Stimulated activated naive CD4-positive, alpha-beta T cell treated with Interleukin-2 at 50 U/mL for 16 hours (primary cell): ENCODE measurements at regions not wholly inside any gene's neighbourhood (a gene's known extent, or its start where the extent isn't known, plus 50 kb on each side); places are given as distances from the start of the nearest gene placed in this dataset.
A peak's percentile ranks its signal among the peaks of the same experiment; 100 is the strongest.
"Not testable (repeated sequence)": the region's sequence is repeated elsewhere in the genome, so short reads cannot be mapped to it uniquely, and the experiment has no call there.

Experiments
- DNase-seq: peaks from one replicate; lab custom pipeline; 2025; lab: John Stamatoyannopoulos, UW

GRCh38 chr10:37067576-37067975 lies 57.8 kb upstream of the ANKRD30A start:
- DNase-seq = no peak

- not testable (repeated sequence) for DNase-seq
These were observed 63.1 kb upstream of the ANKRD30A start for GRCh38 chr10:37062296-37062695.

GRCh38 chr10:37057261-37057660 lies 68.1 kb upstream of the ANKRD30A start:
- DNase-seq = no peak

GRCh38 chr10:37053476-37053875 lies 71.9 kb upstream of the ANKRD30A start:
- no peak for DNase-seq

- DNase-seq = not testable (repeated sequence)
These were observed 75.4 kb upstream of the ANKRD30A start for GRCh38 chr10:37049982-37050381.

GRCh38 chr10:37044319-37044718 lies 81.1 kb upstream of the ANKRD30A start:
- not testable (repeated sequence) for DNase-seq

GRCh38 chr10:37035853-37036252 lies 89.5 kb upstream of the ANKRD30A start:
- no peak for DNase-seq

GRCh38 chr10:37015498-37015897 lies 109.9 kb upstream of the ANKRD30A start:
- no peak for DNase-seq

GRCh38 chr10:37010741-37011140 lies 114.7 kb upstream of the ANKRD30A start:
- DNase-seq = no peak

- not testable (repeated sequence) for DNase-seq
These were observed 117.1 kb upstream of the ANKRD30A start for GRCh38 chr10:37008276-37008675.

- DNase-seq = no peak
These were observed 122.3 kb upstream of the ANKRD30A start for GRCh38 chr10:37003126-37003525.

GRCh38 chr10:36995806-36996205 lies 129.6 kb upstream of the ANKRD30A start:
- not testable (repeated sequence) for DNase-seq

GRCh38 chr10:36994886-36995285 lies 130.5 kb upstream of the ANKRD30A start:
- DNase-seq = no peak

- no peak for DNase-seq
These were observed 136.2 kb upstream of the ANKRD30A start for GRCh38 chr10:36989233-36989632.

GRCh38 chr10:36946598-36946997 lies 178.8 kb upstream of the ANKRD30A start:
- DNase-seq = no peak

GRCh38 chr10:36943544-36943943 lies 181.9 kb upstream of the ANKRD30A start:
- no peak for DNase-seq

GRCh38 chr10:36942616-36943015 lies 182.8 kb upstream of the ANKRD30A start:
- DNase-seq = no peak

- no peak for DNase-seq
These were observed 222.4 kb upstream of the ANKRD30A start for GRCh38 chr10:36903040-36903439.

- no peak for DNase-seq
These were observed 225.7 kb upstream of the ANKRD30A start for GRCh38 chr10:36899652-36900051.

GRCh38 chr10:36888925-36889573 lies 236.3 kb upstream of the ANKRD30A start:
- peak; percentile 8 for DNase-seq

GRCh38 chr10:36886303-36886891 lies 239.0 kb upstream of the ANKRD30A start:
- DNase-seq = no peak

GRCh38 chr10:36885746-36886145 lies 239.7 kb upstream of the ANKRD30A start:
- no peak for DNase-seq

GRCh38 chr10:36882781-36883180 lies 242.6 kb upstream of the ANKRD30A start:
- no peak for DNase-seq

GRCh38 chr10:36880898-36881297 lies 244.5 kb upstream of the ANKRD30A start:
- no peak for DNase-seq
